HepG2 (cell line): ENCODE measurements at regions not wholly inside any gene's neighbourhood (a gene's known extent, or its start where the extent isn't known, plus 50 kb on each side); places are given as distances from the start of the nearest gene placed in this dataset.

Experiments used
- ATAC-seq: fragments of 200-7000 bp; cut with Tn5 transposase; 3 replicates; pipeline ENCODE4 v1.9.1; 2020; ENCODE audit warnings: mild to moderate bottlenecking, moderate library complexity
- BruUV-seq: library from RNA; stranded (reverse); fragments of 400-500 nt; replicated peaks from 2 replicates; lab custom pipeline; 2021; lab: Mats Ljungman, UMichigan
- CTCF ChIA-PET: fragments of 300-600 bp; formaldehyde crosslinking; extraction: SDS; loops from one replicate; lab custom pipeline; 2021; ENCODE audit warnings: low total read pairs, inconsistent platforms, low intra/inter-chr PET ratio; lab: Yijun Ruan, JAX
- POLR2A ChIA-PET: fragments of 350-600 bp; sonication (Branson Sonifier 250); formaldehyde crosslinking; loops from one replicate; lab custom pipeline; 2020; ENCODE audit warnings: antibody characterized with exemption, inconsistent platforms; lab: Yijun Ruan, JAX
- DNase-seq: peaks from one replicate; pipeline ENCODE4 v3.0.0-alpha.2; 2015; ENCODE audit warnings: low spot score
- FAIRE-seq: peaks from 3 replicates; lab custom pipeline; 2011; peaks lifted over from hg19 to GRCh38; lab: Jason Lieb, UNC
- H2AFZ ChIP-seq: one replicate; pipeline ENCODE4 v1.6.1; 2011; ENCODE audit warnings: low read length, inconsistent platforms
- H3K27ac ChIP-seq: fragments of 300-600 bp; 3 replicates; pipeline ENCODE4 v1.8.0; 2011; ENCODE audit warnings: mixed run types, mild to moderate bottlenecking, mixed read lengths, low read length, inconsistent platforms; ENCODE audit not compliant: insufficient read depth; ENCODE audit errors: extremely low read length
- H3K27me3 ChIP-seq, 2 experiments: fragments of 200-600 bp in 1 of 2; 2 replicates in 1 of 2; 3 replicates in 1 of 2; pipeline versions ENCODE4 v1.6.0 to v1.8.0; 2011; ENCODE audit warnings: low read length in 2 of 2, mild to moderate bottlenecking in 2 of 2, moderate library complexity in 2 of 2, inconsistent platforms in 1 of 2; ENCODE audit not compliant: insufficient read depth in 2 of 2, control insufficient read depth in 1 of 2
- H3K36me3 ChIP-seq, 2 experiments: fragments of 200-600 bp in 1 of 2; replicated peaks in 1 of 2; 2 replicates in 1 of 2; 3 replicates in 1 of 2; pipeline versions ENCODE4 v1.5.1 to v1.8.0; 2011; ENCODE audit warnings: low read length in 2 of 2, inconsistent platforms in 1 of 2; ENCODE audit not compliant: insufficient read depth in 2 of 2, control insufficient read depth in 1 of 2
- H3K4me1 ChIP-seq: 2 replicates; pipeline ENCODE4 v1.5.1; 2012; ENCODE audit warnings: low read length, inconsistent platforms; ENCODE audit not compliant: insufficient read depth
- H3K4me2 ChIP-seq: 2 replicates; pipeline ENCODE4 v1.6.0; 2011; ENCODE audit warnings: low read depth, low read length, inconsistent platforms
- H3K4me3 ChIP-seq, 3 experiments: fragments of 200-600 bp in 1 of 3; sonication (generic), shearing (Covaris generic) in 1 of 3; replicated peaks in 1 of 3; 2 replicates each; pipeline ENCODE4 v1.5.1; 2011 to 2016; ENCODE audit warnings: low read length in 3 of 3, inconsistent platforms in 2 of 3, low read depth in 2 of 3, mild to moderate bottlenecking in 2 of 3, control low read depth in 1 of 3, mixed read lengths in 1 of 3; ENCODE audit not compliant: insufficient read depth in 1 of 3
- H3K79me2 ChIP-seq: one replicate; pipeline ENCODE4 v1.6.1; 2011; ENCODE audit warnings: low read length, inconsistent platforms; ENCODE audit not compliant: insufficient read depth
- H3K9ac ChIP-seq: 2 replicates; pipeline ENCODE4 v1.6.0; 2011; ENCODE audit warnings: mild to moderate bottlenecking, low read depth, low read length, inconsistent platforms; ENCODE audit not compliant: insufficient read depth
- H3K9me3 ChIP-seq: 2 replicates; pipeline ENCODE4 v1.5.1; 2012; ENCODE audit warnings: mild to moderate bottlenecking, low read length
- H4K20me1 ChIP-seq: 2 replicates; pipeline ENCODE4 v1.6.0; 2011; ENCODE audit warnings: inconsistent platforms, mild to moderate bottlenecking, low read length, moderate library complexity; ENCODE audit not compliant: insufficient read depth
- EED ChIP-seq: sonication (generic); formaldehyde crosslinking; IDR thresholded peaks from 2 replicates; pipeline ENCODE4 v1.5.0; 2020; ENCODE audit warnings: mild to moderate bottlenecking, missing genetic modification reagents
- EP300 ChIP-seq, 3 experiments: sonication (generic) in 1 of 3; formaldehyde crosslinking in 1 of 3; IDR thresholded peaks; 2 replicates each; pipeline versions ENCODE4 v1.5.1 to v1.6.1; 2011 to 2020; ENCODE audit warnings: low read depth in 2 of 3, low read length in 2 of 3, borderline replicate concordance in 1 of 3, improper control_type of control experiment in 1 of 3, mild to moderate bottlenecking in 1 of 3, missing genetic modification reagents in 1 of 3, moderate library complexity in 1 of 3
- FOXJ3 ChIP-seq: sonication (generic); formaldehyde crosslinking; IDR thresholded peaks from 2 replicates; pipeline ENCODE4 v1.4.0; 2020; ENCODE audit warnings: missing genetic modification reagents, mild to moderate bottlenecking, borderline replicate concordance
- GATA4 ChIP-seq: sonication (generic); IDR thresholded peaks from 2 replicates; pipeline ENCODE4 v1.6.1; 2016; ENCODE audit warnings: antibody characterized with exemption, low read depth, borderline replicate concordance
- KDM4B ChIP-seq: sonication (generic); formaldehyde crosslinking; IDR thresholded peaks from 2 replicates; pipeline ENCODE4 v1.4.0; 2020; ENCODE audit warnings: missing genetic modification reagents
- MED1 ChIP-seq: sonication (generic); formaldehyde crosslinking; IDR thresholded peaks from 2 replicates; pipeline ENCODE4 v1.4.0; 2020; ENCODE audit warnings: missing genetic modification reagents
- SUZ12 ChIP-seq: fragments of 150-350 bp; IDR thresholded peaks from 2 replicates; pipeline ENCODE4 v1.6.1; 2014; ENCODE audit warnings: low read depth, low read length
- ZNF292 ChIP-seq: sonication (generic); formaldehyde crosslinking; IDR thresholded peaks from 2 replicates; pipeline ENCODE4 v1.8.1; 2022; ENCODE audit warnings: mild to moderate bottlenecking, low read depth, missing genetic modification reagents, borderline replicate concordance
- ZNF605 ChIP-seq: sonication (generic); formaldehyde crosslinking; IDR thresholded peaks from 2 replicates; pipeline ENCODE4 v1.8.0; 2022; ENCODE audit warnings: mild to moderate bottlenecking, missing genetic modification reagents
- ZNF773 ChIP-seq: sonication (generic); formaldehyde crosslinking; IDR thresholded peaks from 2 replicates; pipeline ENCODE4 v1.4.0; 2020; ENCODE audit warnings: missing genetic modification reagents, borderline replicate concordance
- ZNF777 ChIP-seq: sonication (generic); formaldehyde crosslinking; IDR thresholded peaks from 2 replicates; pipeline ENCODE4 v1.4.0; 2020; ENCODE audit warnings: missing genetic modification reagents
- ZSCAN25 ChIP-seq: sonication (generic); formaldehyde crosslinking; IDR thresholded peaks from 2 replicates; pipeline ENCODE4 v1.8.0; 2022; ENCODE audit warnings: mild to moderate bottlenecking, missing genetic modification reagents
- in situ Hi-C: cut with HindIII; loops from 2 replicates; pipeline ENCODE4 v1.10.0; 2017; ENCODE audit warnings: low pct_unique_long_range_greater_than_20kb; ENCODE audit not compliant: extremely low pct_ligation_motif_present
- intact Hi-C: fragments of 100-400 bp; cut with micrococcal nuclease; formaldehyde crosslinking; loops from one replicate; pipeline ENCODE4 v1.10.0; 2022; ENCODE audit not compliant: unreplicated experiment
- TF ChIP-seq, protein P1 (sequence below): sonication (generic); formaldehyde crosslinking; IDR thresholded peaks from 2 replicates; pipeline ENCODE4 v1.5.1; 2020; ENCODE audit warnings: missing genetic modification reagents, mild to moderate bottlenecking, borderline replicate concordance
- TF ChIP-seq, protein P2 (sequence below): sonication (generic); formaldehyde crosslinking; IDR thresholded peaks from 2 replicates; pipeline ENCODE4; 2020; ENCODE audit warnings: missing genetic modification reagents, mild to moderate bottlenecking, borderline replicate concordance
- TF ChIP-seq, protein P3 (sequence below): sonication (generic); formaldehyde crosslinking; IDR thresholded peaks from 2 replicates; pipeline ENCODE4 v1.4.0; 2020; ENCODE audit warnings: mild to moderate bottlenecking, missing genetic modification reagents
- TF ChIP-seq, protein P4 (sequence below): IDR thresholded peaks from 2 replicates; pipeline ENCODE4 v1.6.1; 2018; ENCODE audit warnings: missing genetic modification reagents, mild to moderate bottlenecking, missing compliant biosample characterization

DNA sequence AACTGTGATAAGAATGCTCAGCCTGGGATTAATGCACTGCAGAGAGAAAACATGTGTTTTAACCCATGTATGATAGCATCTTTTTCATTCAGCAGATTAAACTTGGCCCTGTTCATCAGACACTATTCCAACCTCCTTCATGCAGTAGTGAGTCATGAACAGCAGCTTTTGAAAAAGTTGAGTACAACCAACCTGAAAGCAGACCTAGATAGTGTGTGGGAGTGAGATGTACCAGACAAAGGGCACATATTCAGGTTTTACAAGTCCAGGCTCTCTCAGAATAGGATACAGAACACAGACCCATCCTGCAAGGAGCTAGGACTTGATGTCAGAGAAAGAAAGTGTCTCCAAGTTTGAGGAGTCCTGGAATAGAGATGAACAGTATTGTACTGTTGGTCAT lies 237.3 kb upstream of the STS start:
- in situ Hi-C loops: no loop called here
- DNase-seq (no peak), ATAC-seq (no peak)
- Histone ChIP-seq H4K20me1 (no peaks in the 10 kb centered on the region), H3K4me3 (no peak overlapping the region), H3K27ac (no peak overlapping the region), H3K9ac (no peak overlapping the region), H3K36me3 (no peaks in the 10 kb centered on the region), H2AFZ (no peak overlapping the region), H3K79me2 (no peaks in the 10 kb centered on the region), H3K27me3 (no peaks in the 10 kb centered on the region)
- BruUV-seq: no TSS peak
- ChIA-PET POLR2A (no interaction called here), CTCF (no interaction called here)
- TF ChIP-seq, protein P1, sequence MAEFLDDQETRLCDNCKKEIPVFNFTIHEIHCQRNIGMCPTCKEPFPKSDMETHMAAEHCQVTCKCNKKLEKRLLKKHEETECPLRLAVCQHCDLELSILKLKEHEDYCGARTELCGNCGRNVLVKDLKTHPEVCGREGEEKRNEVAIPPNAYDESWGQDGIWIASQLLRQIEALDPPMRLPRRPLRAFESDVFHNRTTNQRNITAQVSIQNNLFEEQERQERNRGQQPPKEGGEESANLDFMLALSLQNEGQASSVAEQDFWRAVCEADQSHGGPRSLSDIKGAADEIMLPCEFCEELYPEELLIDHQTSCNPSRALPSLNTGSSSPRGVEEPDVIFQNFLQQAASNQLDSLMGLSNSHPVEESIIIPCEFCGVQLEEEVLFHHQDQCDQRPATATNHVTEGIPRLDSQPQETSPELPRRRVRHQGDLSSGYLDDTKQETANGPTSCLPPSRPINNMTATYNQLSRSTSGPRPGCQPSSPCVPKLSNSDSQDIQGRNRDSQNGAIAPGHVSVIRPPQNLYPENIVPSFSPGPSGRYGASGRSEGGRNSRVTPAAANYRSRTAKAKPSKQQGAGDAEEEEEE: no peak
- TF ChIP-seq ZSCAN25 (CRISPR knock-in tag) (no peak), FOXJ3 (CRISPR knock-in tag) (no peak), EP300 (IDR thresholded peaks at IDR 0.05; ENCODE audit: low read depth in 2 of 2, low read length in 2 of 2) (no peak), EP300 (CRISPR knock-in tag; IDR thresholded peaks at IDR 0.05; ENCODE audit: borderline replicate concordance) (no peak), ZNF605 (CRISPR knock-in tag) (no peak), KDM4B (CRISPR knock-in tag) (no peak), ZNF773 (CRISPR knock-in tag) (no peak), MED1 (CRISPR knock-in tag) (no peak), ZNF777 (no peak), ZNF292 (no peak), SUZ12 (no peak), EED (CRISPR knock-in tag) (no peak), GATA4 (no peak)
- TF ChIP-seq, protein P2, sequence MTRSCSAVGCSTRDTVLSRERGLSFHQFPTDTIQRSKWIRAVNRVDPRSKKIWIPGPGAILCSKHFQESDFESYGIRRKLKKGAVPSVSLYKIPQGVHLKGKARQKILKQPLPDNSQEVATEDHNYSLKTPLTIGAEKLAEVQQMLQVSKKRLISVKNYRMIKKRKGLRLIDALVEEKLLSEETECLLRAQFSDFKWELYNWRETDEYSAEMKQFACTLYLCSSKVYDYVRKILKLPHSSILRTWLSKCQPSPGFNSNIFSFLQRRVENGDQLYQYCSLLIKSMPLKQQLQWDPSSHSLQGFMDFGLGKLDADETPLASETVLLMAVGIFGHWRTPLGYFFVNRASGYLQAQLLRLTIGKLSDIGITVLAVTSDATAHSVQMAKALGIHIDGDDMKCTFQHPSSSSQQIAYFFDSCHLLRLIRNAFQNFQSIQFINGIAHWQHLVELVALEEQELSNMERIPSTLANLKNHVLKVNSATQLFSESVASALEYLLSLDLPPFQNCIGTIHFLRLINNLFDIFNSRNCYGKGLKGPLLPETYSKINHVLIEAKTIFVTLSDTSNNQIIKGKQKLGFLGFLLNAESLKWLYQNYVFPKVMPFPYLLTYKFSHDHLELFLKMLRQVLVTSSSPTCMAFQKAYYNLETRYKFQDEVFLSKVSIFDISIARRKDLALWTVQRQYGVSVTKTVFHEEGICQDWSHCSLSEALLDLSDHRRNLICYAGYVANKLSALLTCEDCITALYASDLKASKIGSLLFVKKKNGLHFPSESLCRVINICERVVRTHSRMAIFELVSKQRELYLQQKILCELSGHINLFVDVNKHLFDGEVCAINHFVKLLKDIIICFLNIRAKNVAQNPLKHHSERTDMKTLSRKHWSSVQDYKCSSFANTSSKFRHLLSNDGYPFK (CRISPR knock-in tag): no peak
- TF ChIP-seq, protein P3, sequence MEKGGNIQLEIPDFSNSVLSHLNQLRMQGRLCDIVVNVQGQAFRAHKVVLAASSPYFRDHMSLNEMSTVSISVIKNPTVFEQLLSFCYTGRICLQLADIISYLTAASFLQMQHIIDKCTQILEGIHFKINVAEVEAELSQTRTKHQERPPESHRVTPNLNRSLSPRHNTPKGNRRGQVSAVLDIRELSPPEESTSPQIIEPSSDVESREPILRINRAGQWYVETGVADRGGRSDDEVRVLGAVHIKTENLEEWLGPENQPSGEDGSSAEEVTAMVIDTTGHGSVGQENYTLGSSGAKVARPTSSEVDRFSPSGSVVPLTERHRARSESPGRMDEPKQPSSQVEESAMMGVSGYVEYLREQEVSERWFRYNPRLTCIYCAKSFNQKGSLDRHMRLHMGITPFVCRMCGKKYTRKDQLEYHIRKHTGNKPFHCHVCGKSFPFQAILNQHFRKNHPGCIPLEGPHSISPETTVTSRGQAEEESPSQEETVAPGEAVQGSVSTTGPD (CRISPR knock-in tag): no peak
- TF ChIP-seq, protein P4, sequence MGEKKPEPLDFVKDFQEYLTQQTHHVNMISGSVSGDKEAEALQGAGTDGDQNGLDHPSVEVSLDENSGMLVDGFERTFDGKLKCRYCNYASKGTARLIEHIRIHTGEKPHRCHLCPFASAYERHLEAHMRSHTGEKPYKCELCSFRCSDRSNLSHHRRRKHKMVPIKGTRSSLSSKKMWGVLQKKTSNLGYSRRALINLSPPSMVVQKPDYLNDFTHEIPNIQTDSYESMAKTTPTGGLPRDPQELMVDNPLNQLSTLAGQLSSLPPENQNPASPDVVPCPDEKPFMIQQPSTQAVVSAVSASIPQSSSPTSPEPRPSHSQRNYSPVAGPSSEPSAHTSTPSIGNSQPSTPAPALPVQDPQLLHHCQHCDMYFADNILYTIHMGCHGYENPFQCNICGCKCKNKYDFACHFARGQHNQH (CRISPR knock-in tag): no peak
- TF ChIP-seq, all 625 proteins: peak for 0
- intact Hi-C loops: no loop called here
- Histone ChIP-seq H3K9me3 (no peaks in the 10 kb centered on the region), H3K4me1 (no peaks in the 10 kb centered on the region), H3K4me2 (no peak overlapping the region)
- FAIRE-seq: no peak
